Coronary artery (tissue), 2 donors: ENCODE measurements at regions not wholly inside any gene's neighbourhood (a gene's known extent, or its start where the extent isn't known, plus 50 kb on each side); places are given as distances from the start of the nearest gene placed in this dataset.

Experiments
- DNase-seq: peaks from one replicate; pipeline ENCODE4 v3.0.0-alpha.2; 2017; ENCODE audit warnings: low spot score
- H3K27ac ChIP-seq, 2 donors: fragments of 200-600 bp; sonication (generic); one replicate each; pipeline ENCODE4 v1.5.1; 2016 to 2019
- H3K4me3 ChIP-seq: fragments of 200-600 bp; sonication (generic); 2 replicates; pipeline ENCODE4 v1.5.1; 2016; ENCODE audit warnings: mild to moderate bottlenecking, moderate library complexity
- TF ChIP-seq, protein P1 (sequence below): fragments of 200-600 bp; sonication (generic); IDR thresholded peaks from one replicate; pipeline ENCODE4 v1.5.1; 2019; ENCODE audit warnings: antibody characterized with exemption

- Histone ChIP-seq H3K4me3 (no peak overlapping the region), H3K27ac (no peak overlapping the region)
- no peak for DNase-seq
- TF ChIP-seq, protein P1, sequence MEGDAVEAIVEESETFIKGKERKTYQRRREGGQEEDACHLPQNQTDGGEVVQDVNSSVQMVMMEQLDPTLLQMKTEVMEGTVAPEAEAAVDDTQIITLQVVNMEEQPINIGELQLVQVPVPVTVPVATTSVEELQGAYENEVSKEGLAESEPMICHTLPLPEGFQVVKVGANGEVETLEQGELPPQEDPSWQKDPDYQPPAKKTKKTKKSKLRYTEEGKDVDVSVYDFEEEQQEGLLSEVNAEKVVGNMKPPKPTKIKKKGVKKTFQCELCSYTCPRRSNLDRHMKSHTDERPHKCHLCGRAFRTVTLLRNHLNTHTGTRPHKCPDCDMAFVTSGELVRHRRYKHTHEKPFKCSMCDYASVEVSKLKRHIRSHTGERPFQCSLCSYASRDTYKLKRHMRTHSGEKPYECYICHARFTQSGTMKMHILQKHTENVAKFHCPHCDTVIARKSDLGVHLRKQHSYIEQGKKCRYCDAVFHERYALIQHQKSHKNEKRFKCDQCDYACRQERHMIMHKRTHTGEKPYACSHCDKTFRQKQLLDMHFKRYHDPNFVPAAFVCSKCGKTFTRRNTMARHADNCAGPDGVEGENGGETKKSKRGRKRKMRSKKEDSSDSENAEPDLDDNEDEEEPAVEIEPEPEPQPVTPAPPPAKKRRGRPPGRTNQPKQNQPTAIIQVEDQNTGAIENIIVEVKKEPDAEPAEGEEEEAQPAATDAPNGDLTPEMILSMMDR, result no peak
Measured at GRCh38 chr9:88738709-88739108, 203.7 kb downstream of the NXNL2 start.

- Histone ChIP-seq H3K4me3 (no peak overlapping the region), H3K27ac (no peak overlapping the region)
- TF ChIP-seq, protein P1, result no peak
- DNase-seq, result no peak
Measured at GRCh38 chr9:88739373-88739772, 204.4 kb downstream of the NXNL2 start.

DNA sequence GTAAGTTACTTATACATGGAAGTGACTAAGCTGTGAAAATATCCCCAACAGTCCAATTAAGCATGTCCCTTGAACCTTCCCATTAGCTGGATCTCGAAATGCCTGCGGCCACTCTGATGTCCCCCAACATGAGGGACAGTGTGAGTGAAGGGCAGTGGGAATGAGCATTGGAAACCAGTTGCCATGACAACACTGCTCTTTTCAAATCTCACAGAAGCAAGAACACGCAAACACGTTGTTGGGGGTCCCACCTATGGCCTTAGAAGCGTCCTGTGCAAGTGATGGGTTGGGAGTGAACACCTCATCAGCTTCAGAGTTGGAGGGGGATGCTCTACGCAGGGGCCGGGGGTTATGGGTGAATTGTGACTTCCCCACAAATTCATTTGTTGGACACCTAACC is 205.9 kb downstream of the NXNL2 start:
- Histone ChIP-seq H3K27ac (no peak overlapping the region), H3K4me3 (no peak overlapping the region)
- TF ChIP-seq, protein P1, result no peak
- DNase-seq, result no peak

- TF ChIP-seq, protein P1, result no peak
- H3K27ac ChIP-seq, result no peak overlapping the region
- no peak overlapping the region for H3K4me3 ChIP-seq
- DNase-seq, result no peak
Measured at GRCh38 chr9:88741335-88741734, 206.4 kb downstream of the NXNL2 start.

DNA sequence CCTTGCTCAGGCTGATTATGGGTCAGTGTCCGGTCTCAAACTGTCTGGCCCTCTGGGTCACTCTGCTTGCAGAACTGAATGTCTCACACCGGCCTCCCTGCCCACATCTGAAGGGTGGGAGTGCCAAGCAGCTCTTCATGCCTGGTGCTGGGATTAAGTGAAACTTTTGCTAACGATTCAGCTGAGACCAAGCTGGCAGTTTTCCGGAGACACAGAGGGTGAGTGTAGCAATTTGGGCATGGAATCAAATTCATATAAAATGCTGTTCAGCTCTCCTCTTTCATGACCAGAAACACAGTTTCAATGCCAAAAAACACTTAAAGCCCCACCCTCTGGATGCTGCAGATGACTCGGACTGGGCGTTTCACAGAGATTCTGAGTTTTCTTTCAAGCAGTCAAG is 207.5 kb downstream of the NXNL2 start:
- TF ChIP-seq, protein P1, result no peak
- Histone ChIP-seq H3K4me3 (no peak overlapping the region), H3K27ac (peak overlapping the region in 1 of 2 donors; percentile 62)
- no peak for DNase-seq

GRCh38 chr9:88742905-88743304 is 207.9 kb downstream of the NXNL2 start:
- Histone ChIP-seq H3K27ac (no peak overlapping the region), H3K4me3 (no peak overlapping the region)
- TF ChIP-seq, protein P1, result no peak
- DNase-seq, result no peak

GRCh38 chr9:88745276-88746001 is 210.5 kb downstream of the NXNL2 start:
- TF ChIP-seq, protein P1, result no peak
- Histone ChIP-seq H3K4me3 (no peak overlapping the region), H3K27ac (no peak overlapping the region)
- peak; percentile 38 for DNase-seq
